GM21737 (cell line): ENCODE measurements at regions not wholly inside any gene's neighbourhood (a gene's known extent, or its start where the extent isn't known, plus 50 kb on each side); places are given as distances from the start of the nearest gene placed in this dataset.

Source experiments
- ATAC-seq: cut with Tn5 transposase; IDR thresholded peaks from one replicate; pipeline ENCODE4 v1.9.1; 2021; ENCODE audit warnings: mild to moderate bottlenecking, moderate library complexity; ENCODE audit not compliant: unreplicated experiment

- ATAC-seq: no peak
Observed at GRCh38 chr1:29584776-29585175, 348.5 kb downstream of the PTPRU start.

- no peak for ATAC-seq
Observed at GRCh38 chr1:29584362-29584761, 348.0 kb downstream of the PTPRU start.

DNA sequence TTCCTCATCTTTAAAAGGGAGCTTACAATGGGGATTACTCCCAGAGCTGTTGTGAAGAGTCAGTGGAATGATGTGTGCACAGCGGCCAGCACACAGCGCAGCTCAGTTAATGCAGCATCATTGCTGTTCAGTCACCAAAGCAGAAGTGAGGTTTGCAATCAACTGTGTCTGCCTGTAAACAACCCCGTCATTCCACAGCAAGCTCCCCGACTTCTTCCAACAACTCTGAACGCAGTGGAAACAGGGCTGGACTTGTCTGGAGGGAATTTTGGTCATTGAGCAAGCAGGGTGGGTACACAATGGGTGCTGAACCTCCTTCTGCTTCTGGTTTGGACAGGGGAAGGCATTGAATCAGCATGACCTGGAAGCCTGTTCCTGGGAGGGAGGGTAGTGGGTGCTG is 347.4 kb downstream of the PTPRU start:
- ATAC-seq: no peak

DNA sequence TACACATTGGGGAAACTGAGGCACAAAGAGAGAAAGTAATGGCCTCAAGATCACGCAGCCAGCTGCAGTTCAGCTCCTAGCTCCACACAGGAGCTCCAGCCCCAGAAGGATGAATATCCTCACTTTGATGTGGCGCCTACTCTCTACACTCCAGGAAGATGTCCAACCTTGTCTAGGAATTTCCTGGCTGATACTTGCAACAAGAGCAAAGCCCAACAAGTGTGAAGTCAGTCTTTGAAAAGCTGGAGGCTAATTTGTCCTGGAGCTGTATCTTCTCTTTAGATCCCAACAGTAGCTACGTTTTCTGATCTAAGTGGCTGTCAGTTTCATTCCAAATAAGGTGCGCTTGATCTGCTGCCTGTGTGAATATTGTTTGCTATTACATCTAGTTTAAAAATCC is 344.9 kb downstream of the PTPRU start:
- no peak for ATAC-seq

- no peak for ATAC-seq
Observed at GRCh38 chr1:29579821-29580425, 343.6 kb downstream of the PTPRU start.

- no peak for ATAC-seq
Observed at GRCh38 chr1:29577512-29577911, 341.2 kb downstream of the PTPRU start.

- no peak for ATAC-seq
Observed at GRCh38 chr1:29576510-29576909, 340.2 kb downstream of the PTPRU start.

GRCh38 chr1:29575826-29576225 is 339.5 kb downstream of the PTPRU start:
- ATAC-seq: no peak

- no peak for ATAC-seq
Observed at GRCh38 chr1:29575277-29575676, 339.0 kb downstream of the PTPRU start.

GRCh38 chr1:29574871-29575270 is 338.5 kb downstream of the PTPRU start:
- ATAC-seq: no peak

DNA sequence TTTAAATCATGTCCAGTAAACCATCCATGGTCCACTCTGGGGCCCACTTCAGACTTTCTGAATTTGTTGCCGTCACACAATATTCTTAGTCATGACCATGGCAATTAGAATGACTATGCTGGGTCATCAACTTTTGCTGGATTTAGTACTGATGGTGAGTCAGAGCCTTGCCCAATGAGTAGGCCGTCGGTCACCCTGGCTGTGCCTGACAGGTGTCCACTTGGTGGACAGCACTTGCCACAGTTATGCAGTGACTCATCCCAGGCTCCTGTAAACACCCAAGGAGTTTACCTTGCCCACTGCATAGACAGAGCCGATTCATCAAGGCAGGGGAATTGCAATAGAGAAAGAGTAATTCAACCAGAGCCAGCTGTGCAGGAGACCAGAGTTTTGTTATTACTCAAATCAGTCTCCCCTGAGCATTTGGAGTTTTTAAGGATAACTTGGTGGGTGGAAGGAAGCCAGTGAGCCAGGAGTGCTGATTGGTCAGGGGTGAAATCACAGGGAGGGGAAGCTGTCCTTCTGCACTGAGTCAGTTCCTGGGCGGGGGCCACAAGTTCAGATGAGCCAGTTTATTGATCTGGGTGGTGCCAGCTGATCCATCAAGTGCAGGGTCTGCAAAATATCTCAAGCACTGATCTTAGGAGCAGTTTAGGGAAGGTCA is 333.8 kb downstream of the PTPRU start:
- ATAC-seq: no peak

DNA sequence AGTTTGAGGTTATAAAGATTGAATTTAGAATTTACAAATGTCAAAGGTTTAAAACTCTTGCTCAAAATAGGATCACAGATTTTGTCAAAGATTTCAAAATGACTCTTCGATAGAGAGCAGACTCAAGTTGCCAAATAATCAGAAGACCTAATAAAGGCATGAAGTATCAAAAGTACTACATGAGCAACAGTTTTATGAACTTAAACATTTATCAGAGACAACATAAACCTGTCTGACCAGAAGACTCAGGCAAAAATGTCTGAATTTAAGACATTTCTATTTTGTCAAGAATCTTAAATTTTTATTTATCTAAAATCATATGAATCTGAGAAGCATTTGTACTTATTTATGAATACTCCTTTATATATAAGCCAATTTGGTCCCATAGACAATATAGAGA is 330.9 kb downstream of the PTPRU start:
- ATAC-seq: no peak

GRCh38 chr1:29565490-29565889 is 329.2 kb downstream of the PTPRU start:
- no peak for ATAC-seq

- no peak for ATAC-seq
Observed at GRCh38 chr1:29563571-29563970, 327.2 kb downstream of the PTPRU start.

- no peak for ATAC-seq
Observed at GRCh38 chr1:29563092-29563491, 326.8 kb downstream of the PTPRU start.

DNA sequence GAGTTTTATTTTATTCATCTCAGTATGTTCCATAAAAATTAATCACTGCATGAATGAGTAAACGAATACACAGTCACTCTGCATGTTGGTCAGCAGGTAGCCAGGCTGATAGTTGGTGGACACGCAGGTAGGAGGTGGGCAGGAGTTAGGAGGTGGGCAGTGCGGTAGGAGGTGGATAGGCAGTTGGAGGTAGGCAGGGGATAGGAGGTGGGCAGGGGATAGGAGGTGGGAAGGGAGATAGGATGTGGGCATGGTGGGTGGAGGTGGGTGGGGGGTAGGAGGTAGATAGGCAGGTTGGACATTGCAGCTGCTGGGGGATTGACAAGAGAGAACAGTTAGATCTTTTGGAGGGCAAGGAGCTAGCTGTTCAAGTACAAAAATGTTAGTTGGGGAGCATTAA is 322.7 kb downstream of the PTPRU start:
- ATAC-seq: no peak

GRCh38 chr1:29557701-29558600 is 321.6 kb downstream of the PTPRU start:
- no peak for ATAC-seq

GRCh38 chr1:29557066-29557465 is 320.7 kb downstream of the PTPRU start:
- ATAC-seq: no peak

DNA sequence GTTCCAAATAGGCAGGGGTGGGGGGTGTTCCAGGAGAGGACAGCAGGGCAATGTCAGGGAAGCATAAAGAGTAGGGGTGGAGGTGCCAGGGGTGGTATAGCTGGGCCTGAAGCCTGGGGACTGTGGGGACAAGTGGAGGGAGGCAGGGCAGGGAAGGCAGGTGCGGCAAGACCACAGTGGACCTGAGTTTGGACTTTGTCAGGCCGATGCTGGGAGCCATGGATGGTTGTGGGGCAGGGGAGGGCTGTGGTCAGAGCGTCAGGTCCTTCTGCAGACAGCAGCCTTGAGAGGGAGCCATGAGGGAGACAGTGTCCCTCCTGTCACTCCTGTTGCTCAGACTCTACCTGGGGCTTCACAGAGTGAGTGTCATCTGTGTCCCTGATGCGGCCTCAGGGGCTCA is 320.3 kb downstream of the PTPRU start:
- ATAC-seq: no peak

DNA sequence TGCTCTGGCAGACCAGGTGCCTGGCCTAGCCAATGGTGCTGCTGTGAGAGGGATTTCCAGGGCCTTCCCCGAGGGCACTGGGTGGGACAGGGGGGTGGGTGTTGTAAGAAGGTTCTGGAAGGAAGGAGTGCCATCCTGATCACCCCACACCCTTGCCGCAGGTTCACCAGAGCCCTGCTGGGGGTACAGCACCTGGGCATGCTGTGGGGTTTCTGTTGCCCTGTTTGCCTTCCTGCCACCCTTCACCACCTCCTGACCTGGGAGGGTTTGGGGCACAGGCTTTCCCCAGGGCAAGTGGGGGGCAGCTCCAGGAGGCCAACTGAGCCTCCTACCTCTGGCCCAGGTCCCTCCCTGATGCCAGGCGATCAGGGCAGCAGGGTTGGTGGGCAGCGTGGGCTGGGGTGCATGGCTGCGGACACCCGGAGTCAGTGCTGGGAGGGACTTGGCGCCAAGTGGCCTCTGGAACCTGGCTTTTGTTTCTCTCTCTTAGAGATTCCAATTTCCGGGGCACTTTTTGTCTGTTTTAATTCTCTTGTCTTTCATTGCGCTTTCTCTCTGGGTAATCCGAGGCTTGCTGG is 318.8 kb downstream of the PTPRU start:
- ATAC-seq: no peak

DNA sequence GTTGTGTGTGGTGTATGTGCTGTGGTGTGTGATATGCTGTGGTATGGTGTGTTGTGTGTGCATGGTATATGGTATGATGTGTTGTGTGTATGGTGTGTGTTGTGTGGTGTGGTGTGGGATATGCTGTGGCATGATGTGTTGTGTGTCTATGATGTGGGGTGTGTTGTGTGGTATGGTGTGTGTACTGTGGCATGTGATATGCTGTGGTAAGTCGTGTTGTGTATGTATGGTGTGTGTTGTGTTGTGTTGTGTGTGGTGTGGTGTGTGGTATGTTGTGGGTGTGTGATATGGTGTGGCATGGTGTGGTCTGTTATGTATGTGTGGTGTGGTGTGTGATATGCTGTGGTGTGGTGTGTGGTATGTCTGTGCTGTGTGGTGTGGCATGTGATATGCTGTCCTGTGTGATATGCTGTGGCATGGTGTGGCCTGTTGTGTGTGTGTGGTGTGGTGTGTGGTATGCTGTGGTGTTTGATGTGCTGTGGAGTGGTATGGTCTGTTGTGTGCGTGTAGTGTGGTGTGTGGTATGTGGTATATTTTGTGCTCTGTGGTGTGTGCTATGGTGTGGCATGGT is 318.0 kb downstream of the PTPRU start:
- no peak for ATAC-seq
